Colonic mucosa (tissue), 4 donors: ENCODE measurements at regions not wholly inside any gene's neighbourhood (a gene's known extent, or its start where the extent isn't known, plus 50 kb on each side); places are given as distances from the start of the nearest gene placed in this dataset.

Experiments
- DNase-seq: peaks from one replicate; pipeline ENCODE4 v3.0.0-alpha.2; 2020
- H3K27ac ChIP-seq: fragments of 200-600 bp; one replicate; pipeline ENCODE4 v1.8.0; 2021
- H3K27me3 ChIP-seq: fragments of 200-600 bp; one replicate; pipeline ENCODE4 v1.8.0; 2021
- H3K36me3 ChIP-seq: fragments of 200-600 bp; one replicate; pipeline ENCODE4 v1.8.0; 2021
- H3K4me1 ChIP-seq: fragments of 200-600 bp; one replicate; pipeline ENCODE4 v1.8.0; 2021; ENCODE audit warnings: mild to moderate bottlenecking
- H3K4me3 ChIP-seq: fragments of 200-600 bp; one replicate; pipeline ENCODE4 v1.8.0; 2021
- H3K9ac ChIP-seq, 2 donors: one replicate each; pipeline ENCODE4 v1.7.0; 2013; ENCODE audit warnings: control low read depth in 2 of 2, low read depth in 2 of 2, low read length in 2 of 2
- H3K9me3 ChIP-seq: fragments of 200-600 bp; one replicate; pipeline ENCODE4 v1.8.0; 2021
- intact Hi-C: fragments of 100-400 bp; cut with DNase I; formaldehyde crosslinking; loops from one replicate; pipeline ENCODE4 v1.14.1; 2022
- TF ChIP-seq, protein P1 (sequence below): fragments of 200-600 bp; IDR thresholded peaks from one replicate; pipeline ENCODE4 v1.8.0; 2022; ENCODE audit warnings: antibody characterized with exemption, mild to moderate bottlenecking
- donor health status: healthy.
- donor health status: DM: no; HTN: no; CAD: no.
- donor health status: DM: no; HTN: no; CAD: no.

DNA sequence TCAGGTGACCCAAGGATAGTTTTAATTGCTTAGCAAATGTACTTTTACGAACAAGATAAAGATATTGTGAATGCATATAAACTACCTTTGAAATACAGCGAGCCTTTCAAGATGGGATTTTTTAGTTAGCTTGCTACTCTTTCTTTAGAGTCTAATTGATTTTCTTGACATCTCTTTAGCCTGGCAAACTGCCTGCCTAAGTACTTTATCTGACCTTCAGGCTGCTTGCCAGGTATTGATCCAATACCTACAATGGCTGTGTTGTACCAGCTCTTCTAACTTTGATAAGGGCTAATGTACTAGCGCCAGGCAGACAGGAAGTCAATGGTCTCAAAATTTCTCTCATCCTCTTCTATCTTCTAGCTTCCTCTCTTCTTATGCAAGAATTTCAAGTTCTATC, 414.4 kb upstream of the ACVR2A start:
- Histone ChIP-seq H3K4me3 (no peak overlapping the region), H3K9me3 (no peaks in the 10 kb centered on the region), H3K9ac (no peak overlapping the region), H3K27me3 (no peaks in the 10 kb centered on the region), H3K36me3 (no peaks in the 10 kb centered on the region), H3K4me1 (no peaks in the 10 kb centered on the region), H3K27ac (no peak overlapping the region)
- no peak for DNase-seq
- intact Hi-C loops = no loop called here
- TF ChIP-seq, protein P1, sequence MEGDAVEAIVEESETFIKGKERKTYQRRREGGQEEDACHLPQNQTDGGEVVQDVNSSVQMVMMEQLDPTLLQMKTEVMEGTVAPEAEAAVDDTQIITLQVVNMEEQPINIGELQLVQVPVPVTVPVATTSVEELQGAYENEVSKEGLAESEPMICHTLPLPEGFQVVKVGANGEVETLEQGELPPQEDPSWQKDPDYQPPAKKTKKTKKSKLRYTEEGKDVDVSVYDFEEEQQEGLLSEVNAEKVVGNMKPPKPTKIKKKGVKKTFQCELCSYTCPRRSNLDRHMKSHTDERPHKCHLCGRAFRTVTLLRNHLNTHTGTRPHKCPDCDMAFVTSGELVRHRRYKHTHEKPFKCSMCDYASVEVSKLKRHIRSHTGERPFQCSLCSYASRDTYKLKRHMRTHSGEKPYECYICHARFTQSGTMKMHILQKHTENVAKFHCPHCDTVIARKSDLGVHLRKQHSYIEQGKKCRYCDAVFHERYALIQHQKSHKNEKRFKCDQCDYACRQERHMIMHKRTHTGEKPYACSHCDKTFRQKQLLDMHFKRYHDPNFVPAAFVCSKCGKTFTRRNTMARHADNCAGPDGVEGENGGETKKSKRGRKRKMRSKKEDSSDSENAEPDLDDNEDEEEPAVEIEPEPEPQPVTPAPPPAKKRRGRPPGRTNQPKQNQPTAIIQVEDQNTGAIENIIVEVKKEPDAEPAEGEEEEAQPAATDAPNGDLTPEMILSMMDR = no peak

DNA sequence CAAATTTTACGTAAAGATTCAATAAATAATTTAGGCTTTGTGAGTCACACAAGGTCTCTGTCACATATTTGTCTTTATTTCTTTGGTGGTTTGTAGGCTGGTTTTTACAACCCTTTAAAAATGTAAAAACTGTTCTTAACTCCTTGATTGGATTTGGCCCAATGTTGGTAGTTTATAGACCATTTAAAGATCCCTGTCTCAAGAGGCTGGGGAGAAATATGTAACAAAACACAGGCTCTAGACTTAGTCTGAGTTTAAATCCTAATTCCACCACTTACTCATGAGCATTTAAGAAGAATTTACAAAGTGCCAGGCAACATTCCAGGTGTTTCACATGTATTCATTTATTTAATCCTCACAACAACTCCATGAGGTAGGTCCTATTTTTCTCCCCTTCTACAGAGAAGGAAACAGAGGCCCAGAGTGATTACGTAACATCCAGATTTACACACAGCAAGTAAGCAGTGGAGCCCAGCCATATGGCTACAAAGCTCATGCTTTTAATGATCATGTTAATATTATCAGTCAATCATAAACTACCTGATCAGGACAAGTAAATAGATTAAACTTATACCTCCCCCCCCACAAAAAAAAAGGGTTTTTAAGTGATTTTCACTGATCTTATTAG, 416.6 kb upstream of the ACVR2A start:
- no peaks in the 10 kb centered on the region for H3K9me3 ChIP-seq
- no peaks in the 10 kb centered on the region for H3K36me3 ChIP-seq
- intact Hi-C loops = no loop called here
- H3K4me1 ChIP-seq = no peaks in the 10 kb centered on the region
- TF ChIP-seq, protein P1 = no peak
- no peak overlapping the region for H3K9ac ChIP-seq
- H3K27me3 ChIP-seq = no peaks in the 10 kb centered on the region
- no peak overlapping the region for H3K4me3 ChIP-seq
- H3K27ac ChIP-seq = no peak overlapping the region
- DNase-seq = no peak

DNA sequence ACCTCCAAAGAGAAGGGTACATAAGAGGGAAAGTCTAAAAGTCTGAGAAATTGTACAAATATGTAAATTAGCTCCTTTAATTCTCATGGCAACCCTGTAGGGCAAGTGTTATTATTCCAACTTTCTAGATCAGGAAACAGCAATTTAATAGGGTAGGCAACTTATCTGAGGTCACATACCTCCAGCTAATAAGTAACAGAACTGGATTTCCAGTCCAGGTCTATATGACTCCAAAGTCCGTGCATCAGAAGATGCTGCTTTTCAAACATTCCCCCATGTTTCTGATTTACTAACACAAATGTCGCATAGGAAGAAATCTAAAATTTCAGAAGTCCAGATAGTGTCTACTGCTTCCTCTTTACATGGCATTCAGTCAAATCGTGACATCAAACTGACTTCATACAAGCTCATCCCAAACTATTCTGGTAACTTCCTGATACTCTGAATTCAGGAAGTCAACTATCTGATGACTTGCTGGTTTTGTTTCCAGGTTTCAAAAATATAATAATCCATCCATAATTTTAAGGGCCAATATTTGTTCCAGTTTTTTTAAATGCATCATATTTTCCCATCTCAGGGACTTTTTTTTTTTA, 419.3 kb upstream of the ACVR2A start:
- TF ChIP-seq, protein P1 = no peak

DNA sequence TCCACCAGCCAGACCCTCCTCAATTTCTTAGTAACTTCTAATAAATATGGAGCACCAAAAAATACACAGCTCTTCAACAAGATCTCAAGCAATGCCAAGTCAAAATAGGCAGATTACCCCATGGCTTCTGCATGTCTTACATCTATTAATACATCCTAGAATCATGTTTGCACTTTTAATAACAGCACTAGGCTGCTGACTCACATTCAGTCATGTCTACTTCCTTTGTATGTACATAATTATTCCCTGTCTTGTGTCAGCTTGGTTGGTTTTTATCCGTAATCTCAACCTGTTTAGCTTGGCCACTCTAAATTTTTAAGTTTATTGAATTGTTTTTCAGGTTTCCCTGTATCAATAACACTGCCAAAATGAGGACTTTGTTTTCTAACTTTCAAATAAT, 420.1 kb upstream of the ACVR2A start:
- Histone ChIP-seq H3K9ac (no peak overlapping the region), H3K4me1 (no peaks in the 10 kb centered on the region), H3K9me3 (no peaks in the 10 kb centered on the region), H3K36me3 (no peaks in the 10 kb centered on the region), H3K27ac (no peak overlapping the region), H3K4me3 (no peak overlapping the region), H3K27me3 (no peaks in the 10 kb centered on the region)
- TF ChIP-seq, protein P1 = no peak
- intact Hi-C loops = no loop called here
- no peak for DNase-seq

More for the DNA sequence above, 419.3 kb upstream of the ACVR2A start:
- no peaks in the 10 kb centered on the region for H3K27me3 ChIP-seq
- no peaks in the 10 kb centered on the region for H3K9me3 ChIP-seq
- H3K36me3 ChIP-seq = no peaks in the 10 kb centered on the region
- no peak overlapping the region for H3K9ac ChIP-seq
- no peak overlapping the region for H3K27ac ChIP-seq
- DNase-seq = no peak
- H3K4me3 ChIP-seq = no peak overlapping the region
- intact Hi-C loops = no loop called here
- no peaks in the 10 kb centered on the region for H3K4me1 ChIP-seq

DNA sequence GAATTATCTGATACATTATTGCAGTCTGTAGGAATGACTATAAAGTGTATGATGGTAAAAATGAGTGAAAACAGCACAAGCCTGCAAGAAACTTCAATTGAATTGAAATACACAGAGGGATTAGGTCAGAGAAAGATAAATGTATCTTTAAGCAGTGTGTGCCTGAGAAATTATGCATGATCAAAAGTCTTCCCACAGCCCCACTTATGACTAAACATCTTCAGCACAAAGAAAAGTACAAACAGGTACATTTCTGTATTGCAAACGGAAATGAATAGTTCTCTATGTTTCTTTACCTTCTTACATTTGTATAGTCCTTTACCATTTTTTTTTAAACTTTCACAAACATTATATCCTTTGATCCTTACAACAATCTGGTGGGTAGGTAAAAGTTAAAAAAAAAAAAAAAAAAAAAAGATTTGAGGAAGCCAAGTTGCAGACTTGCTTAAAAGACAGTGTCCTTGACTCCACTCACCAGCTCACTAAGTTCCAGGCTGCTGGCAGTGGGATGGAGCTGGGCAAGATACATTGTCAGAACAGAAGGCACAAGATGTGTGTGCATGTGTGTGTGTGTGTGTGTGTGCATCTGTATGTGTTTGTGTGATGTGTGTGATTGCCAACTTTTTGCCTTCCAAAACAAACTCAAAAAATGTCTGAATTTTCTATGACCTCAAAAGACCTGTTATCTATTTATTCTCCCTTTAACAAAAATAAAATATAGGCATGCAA, 423.7 kb upstream of the ACVR2A start:
- intact Hi-C loops = no loop called here
- DNase-seq = no peak
- TF ChIP-seq, protein P1 = no peak
- no peaks in the 10 kb centered on the region for H3K27me3 ChIP-seq
- H3K4me3 ChIP-seq = no peak overlapping the region
- H3K9me3 ChIP-seq = no peaks in the 10 kb centered on the region
- no peak overlapping the region for H3K9ac ChIP-seq
- no peak overlapping the region for H3K27ac ChIP-seq
- H3K4me1 ChIP-seq = no peaks in the 10 kb centered on the region
- no peaks in the 10 kb centered on the region for H3K36me3 ChIP-seq
